MM.1S (cell line): ENCODE measurements at regions not wholly inside any gene's neighbourhood (a gene's known extent, or its start where the extent isn't known, plus 50 kb on each side); places are given as distances from the start of the nearest gene placed in this dataset.

ENCODE experiments used
- DNase-seq: peaks from one replicate; pipeline ENCODE4 v3.0.0-alpha.2; 2015
- H2AFZ ChIP-seq: fragments of 300-600 bp; sonication (generic); 2 replicates; pipeline ENCODE4 v1.6.0; 2016; ENCODE audit warnings: antibody characterized with exemption, low read length
- H3F3A ChIP-seq: fragments of 300-600 bp; sonication (generic); 2 replicates; pipeline ENCODE4 v1.6.1; 2016; ENCODE audit warnings: mild to moderate bottlenecking, antibody characterized with exemption, low read length, moderate library complexity, mixed read lengths; ENCODE audit not compliant: insufficient read depth
- H3K27ac ChIP-seq: fragments of 300-600 bp; sonication (generic); 2 replicates; pipeline ENCODE4 v1.5.1; 2016; ENCODE audit warnings: mild to moderate bottlenecking, low read length
- H3K27me3 ChIP-seq: fragments of 300-600 bp; sonication (generic); replicated peaks from 2 replicates; pipeline ENCODE4 v1.6.0; 2016; ENCODE audit warnings: low read length; ENCODE audit not compliant: insufficient read depth
- H3K36me3 ChIP-seq: fragments of 300-600 bp; sonication (generic); replicated peaks from 2 replicates; pipeline ENCODE4 v1.6.1; 2016; ENCODE audit warnings: mild to moderate bottlenecking, low read length, mixed read lengths; ENCODE audit not compliant: insufficient read depth
- H3K4me1 ChIP-seq: fragments of 300-600 bp; sonication (generic); 2 replicates; pipeline ENCODE4 v1.6.1; 2016; ENCODE audit warnings: low read length, mixed read lengths
- H3K4me2 ChIP-seq: fragments of 300-600 bp; sonication (generic); 2 replicates; pipeline ENCODE4 v1.6.0; 2016; ENCODE audit warnings: low read depth, low read length
- H3K4me3 ChIP-seq: fragments of 300-600 bp; sonication (generic); 2 replicates; pipeline ENCODE4 v1.5.1; 2016; ENCODE audit warnings: low read length, mixed read lengths
- H3K79me2 ChIP-seq: fragments of 300-600 bp; sonication (generic); 2 replicates; pipeline ENCODE4 v1.6.1; 2016; ENCODE audit warnings: mixed run types, low read length, mixed read lengths
- H3K9ac ChIP-seq: fragments of 300-600 bp; sonication (generic); 2 replicates; pipeline ENCODE4 v1.6.1; 2016; ENCODE audit warnings: low read length, mixed read lengths
- H3K9me2 ChIP-seq: fragments of 300-600 bp; sonication (generic); replicated peaks from 2 replicates; pipeline ENCODE4 v1.6.1; 2016; ENCODE audit warnings: mild to moderate bottlenecking, low read length, mixed read lengths; ENCODE audit not compliant: insufficient read depth
- H3K9me3 ChIP-seq: fragments of 300-600 bp; sonication (generic); replicated peaks from 2 replicates; pipeline ENCODE4 v1.6.1; 2016; ENCODE audit warnings: mild to moderate bottlenecking, low read length, mixed read lengths; ENCODE audit not compliant: insufficient read depth
- H4K20me1 ChIP-seq: fragments of 300-600 bp; sonication (generic); 2 replicates; pipeline ENCODE4 v1.6.1; 2016; ENCODE audit warnings: mild to moderate bottlenecking, low read length, moderate library complexity, mixed read lengths; ENCODE audit not compliant: insufficient read depth
- CTCF ChIP-seq: fragments of 300-600 bp; sonication (generic); IDR thresholded peaks from 2 replicates; pipeline ENCODE4 v1.5.1; 2016; ENCODE audit warnings: antibody characterized with exemption, low read length, mixed read lengths
- EZH2 ChIP-seq: fragments of 300-600 bp; sonication (generic); optimal IDR thresholded peaks from 2 replicates; pipeline ENCODE3; 2017; ENCODE audit warnings: low read depth, mild to moderate bottlenecking, antibody characterized with exemption, low read length, mixed read lengths
- EZH2phosphoT487 ChIP-seq: fragments of 300-600 bp; sonication (generic); IDR thresholded peaks from 2 replicates; pipeline ENCODE4 v1.6.1; 2018; ENCODE audit warnings: antibody characterized with exemption, low read length

DNA sequence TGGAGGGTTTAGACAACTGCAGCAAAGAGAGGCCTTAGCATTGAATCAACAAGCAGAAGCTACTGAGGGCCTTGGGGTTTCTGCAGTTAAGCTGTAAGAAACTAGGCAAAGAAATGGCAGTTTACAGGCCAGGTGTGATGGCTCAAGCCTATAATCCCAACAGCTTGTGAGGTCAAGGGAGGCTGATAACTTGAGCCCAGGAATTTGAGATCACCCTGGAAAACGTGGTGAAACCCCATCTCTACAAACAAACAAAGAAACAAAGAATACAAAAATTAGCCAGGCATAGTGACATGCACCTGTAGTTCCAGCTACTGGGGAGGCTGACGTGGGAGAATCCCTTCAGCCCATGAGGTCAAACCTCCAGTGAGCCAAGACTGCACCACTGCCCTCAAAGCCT lies 421.6 kb upstream of the CHST9 start:
- no peak for DNase-seq
- H3K9me3 ChIP-seq: no peaks in the 10 kb centered on the region
- no peak overlapping the region for H3K4me3 ChIP-seq
- H3K36me3 ChIP-seq: no peaks in the 10 kb centered on the region
- H3K4me2 ChIP-seq: no peak overlapping the region
- H3F3A ChIP-seq: no peaks in the 10 kb centered on the region
- no peaks in the 10 kb centered on the region for H3K79me2 ChIP-seq
- TF ChIP-seq CTCF: no peak
- TF ChIP-seq EZH2: no peak
- TF ChIP-seq EZH2phosphoT487: no peak
- H3K9me2 ChIP-seq: no peaks in the 10 kb centered on the region
- H3K4me1 ChIP-seq: no peaks in the 10 kb centered on the region
- no peaks in the 10 kb centered on the region for H3K27me3 ChIP-seq
- no peak overlapping the region for H2AFZ ChIP-seq
- H3K27ac ChIP-seq: no peak overlapping the region
- H4K20me1 ChIP-seq: no peaks in the 10 kb centered on the region
- no peak overlapping the region for H3K9ac ChIP-seq

DNA sequence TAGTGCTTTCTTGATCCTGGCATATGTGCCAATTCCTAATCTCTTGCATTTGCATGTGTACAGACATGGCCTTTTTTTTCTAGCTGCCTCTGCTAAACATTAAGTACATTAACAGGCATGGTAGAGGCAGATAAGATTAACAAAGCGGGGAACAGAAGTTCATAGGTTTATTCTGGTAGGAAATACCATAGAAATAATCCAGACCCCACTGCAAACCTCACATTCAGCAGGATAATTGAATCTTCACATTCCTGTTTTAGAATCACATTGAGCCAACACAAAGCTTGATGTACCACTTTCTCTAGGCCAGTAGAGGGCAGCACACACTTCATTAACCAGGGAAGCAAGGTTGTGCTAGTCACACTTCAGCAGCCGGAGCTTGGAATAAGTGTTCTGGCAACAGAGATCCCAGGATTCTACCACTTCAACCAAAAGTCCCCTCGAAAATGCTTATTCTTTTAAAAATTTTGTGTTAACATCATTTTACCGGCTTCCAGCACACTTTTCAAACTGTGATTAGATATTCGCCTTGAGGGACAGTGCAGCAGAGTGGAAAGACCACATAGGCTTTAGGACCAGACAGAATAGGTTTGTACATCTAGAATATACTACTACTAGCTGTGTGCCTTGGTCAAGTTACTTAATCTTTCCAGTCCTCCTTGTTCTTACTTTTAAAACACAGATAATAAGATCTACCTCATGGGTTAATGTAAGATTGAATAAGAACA lies 420.2 kb upstream of the CHST9 start:
- peak; percentile 45 for DNase-seq
- H3K4me3 ChIP-seq: no peak overlapping the region
- TF ChIP-seq EZH2 (no peak), EZH2phosphoT487 (no peak), CTCF (peak; percentile 80)
- no peaks in the 10 kb centered on the region for H3K4me1 ChIP-seq
- H3K9me2 ChIP-seq: no peaks in the 10 kb centered on the region
- no peaks in the 10 kb centered on the region for H3K9me3 ChIP-seq
- H4K20me1 ChIP-seq: no peaks in the 10 kb centered on the region
- H3K36me3 ChIP-seq: no peaks in the 10 kb centered on the region
- H3K27me3 ChIP-seq: no peaks in the 10 kb centered on the region
- no peaks in the 10 kb centered on the region for H3F3A ChIP-seq
- no peak overlapping the region for H2AFZ ChIP-seq
- no peaks in the 10 kb centered on the region for H3K79me2 ChIP-seq
- H3K4me2 ChIP-seq: no peak overlapping the region
- H3K9ac ChIP-seq: no peak overlapping the region
- H3K27ac ChIP-seq: no peak overlapping the region

DNA sequence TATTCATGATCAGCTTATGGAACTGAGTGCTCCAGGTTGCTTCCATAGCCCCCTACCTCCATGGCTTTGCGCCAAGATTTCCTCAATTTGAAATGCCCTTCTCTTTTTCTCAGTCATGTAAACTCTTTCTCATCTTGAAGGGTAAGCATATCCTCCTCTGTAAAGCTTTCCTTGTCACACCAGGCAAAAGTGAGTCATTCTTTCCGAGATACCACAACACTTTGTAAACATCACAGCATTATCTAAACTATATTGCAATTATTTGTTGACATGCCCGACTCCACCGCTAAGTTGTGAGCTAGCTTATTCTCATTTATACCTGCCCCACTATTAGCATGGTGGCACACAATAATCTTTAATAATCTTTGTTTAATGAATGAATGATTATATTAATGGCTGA lies 419.5 kb upstream of the CHST9 start:
- Histone ChIP-seq H3K9ac (no peak overlapping the region), H3K79me2 (no peaks in the 10 kb centered on the region), H2AFZ (no peak overlapping the region), H3K36me3 (no peaks in the 10 kb centered on the region), H3K4me1 (no peaks in the 10 kb centered on the region), H3K9me2 (no peaks in the 10 kb centered on the region), H3F3A (no peaks in the 10 kb centered on the region), H3K27me3 (no peaks in the 10 kb centered on the region), H3K4me3 (no peak overlapping the region), H3K4me2 (no peak overlapping the region), H3K9me3 (no peaks in the 10 kb centered on the region), H3K27ac (no peak overlapping the region), H4K20me1 (no peaks in the 10 kb centered on the region)
- DNase-seq: no peak
- TF ChIP-seq EZH2phosphoT487 (no peak), EZH2 (no peak), CTCF (no peak)
